Kidney glomerular epithelial cell (primary cell): ENCODE measurements at regions not wholly inside any gene's neighbourhood (a gene's known extent, or its start where the extent isn't known, plus 50 kb on each side); places are given as distances from the start of the nearest gene placed in this dataset.
"Not testable (repeated sequence)": the region's sequence is repeated elsewhere in the genome, so short reads cannot be mapped to it uniquely, and the experiment has no call there.

ENCODE experiments used
- DNase-seq: peaks from one replicate; lab custom pipeline; 2025; lab: John Stamatoyannopoulos, UW

- DNase-seq, result no peak
These were observed 463.0 kb downstream of the IRS2 start for GRCh38 chr13:109323338-109323737.

- DNase-seq, result no peak
These were observed 467.3 kb downstream of the IRS2 start for GRCh38 chr13:109318945-109319590.

- no peak for DNase-seq
These were observed 470.9 kb downstream of the IRS2 start for GRCh38 chr13:109315481-109315880.

- no peak for DNase-seq
These were observed 472.3 kb downstream of the IRS2 start for GRCh38 chr13:109314101-109314500.

GRCh38 chr13:109312399-109312798, 474.0 kb downstream of the IRS2 start:
- no peak for DNase-seq

- DNase-seq, result not testable (repeated sequence)
These were observed 474.9 kb downstream of the IRS2 start for GRCh38 chr13:109311431-109311976.

GRCh38 chr13:109309625-109310363, 476.6 kb downstream of the IRS2 start:
- no peak for DNase-seq

GRCh38 chr13:109307027-109307426, 479.4 kb downstream of the IRS2 start:
- DNase-seq, result no peak

- DNase-seq, result no peak
These were observed 484.7 kb downstream of the IRS2 start for GRCh38 chr13:109301726-109302125.

GRCh38 chr13:109301276-109301675, 485.1 kb downstream of the IRS2 start:
- DNase-seq, result no peak

GRCh38 chr13:109297628-109298027, 488.8 kb downstream of the IRS2 start:
- no peak for DNase-seq

GRCh38 chr13:109293166-109293565, 493.2 kb downstream of the IRS2 start:
- no peak for DNase-seq

GRCh38 chr13:109288151-109288709, 498.2 kb downstream of the IRS2 start:
- no peak for DNase-seq

GRCh38 chr13:109287553-109287952, 498.8 kb downstream of the IRS2 start:
- no peak for DNase-seq

GRCh38 chr13:109285586-109285985, 500.8 kb downstream of the IRS2 start:
- no peak for DNase-seq

GRCh38 chr13:109281903-109282635, 504.3 kb downstream of the IRS2 start:
- DNase-seq, result no peak

GRCh38 chr13:109281017-109281902, 505.1 kb downstream of the IRS2 start:
- no peak for DNase-seq

- no peak for DNase-seq
These were observed 510.1 kb downstream of the IRS2 start for GRCh38 chr13:109276261-109276660.

GRCh38 chr13:109275852-109276251, 510.5 kb downstream of the IRS2 start:
- DNase-seq, result no peak

- no peak for DNase-seq
These were observed 511.1 kb downstream of the IRS2 start for GRCh38 chr13:109275139-109275745.
